ENCODE measurements at regions not wholly inside any gene's neighbourhood (a gene's known extent, or its start where the extent isn't known, plus 50 kb on each side); places are given as distances from the start of the nearest gene placed in this dataset.
"Not testable (repeated sequence)": the region's sequence is repeated elsewhere in the genome, so short reads cannot be mapped to it uniquely, and the experiment has no call there.

DNA sequence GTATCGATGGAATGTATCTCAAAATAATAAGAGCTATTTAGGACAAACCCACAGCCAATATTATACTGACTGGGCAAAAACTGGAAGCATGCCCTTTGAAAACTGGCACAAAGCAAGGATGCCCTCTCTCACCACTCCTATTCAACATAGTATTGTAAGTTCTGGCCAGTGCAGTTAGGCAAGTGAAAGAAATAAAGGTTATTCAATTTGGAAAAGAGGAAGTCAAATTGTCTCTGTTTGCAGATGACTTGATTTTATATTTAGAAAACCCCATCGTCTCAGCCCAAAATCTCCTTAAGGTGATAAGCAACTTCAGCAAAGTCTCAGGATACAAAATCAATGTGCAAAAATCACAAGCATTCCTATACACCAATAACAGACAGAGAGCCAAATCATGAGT is 77.7 kb upstream of the NAMPT start:
- in situ Hi-C loops (cut with MboI; ENCODE audit: low sequenced_read_pairs) = not testable (repeated sequence)

- in situ Hi-C loops (cut with MboI; ENCODE audit: low sequenced_read_pairs) = no loop called here
These were observed 73.4 kb upstream of the NAMPT start for GRCh38 chr7:106358103-106358663.

DNA sequence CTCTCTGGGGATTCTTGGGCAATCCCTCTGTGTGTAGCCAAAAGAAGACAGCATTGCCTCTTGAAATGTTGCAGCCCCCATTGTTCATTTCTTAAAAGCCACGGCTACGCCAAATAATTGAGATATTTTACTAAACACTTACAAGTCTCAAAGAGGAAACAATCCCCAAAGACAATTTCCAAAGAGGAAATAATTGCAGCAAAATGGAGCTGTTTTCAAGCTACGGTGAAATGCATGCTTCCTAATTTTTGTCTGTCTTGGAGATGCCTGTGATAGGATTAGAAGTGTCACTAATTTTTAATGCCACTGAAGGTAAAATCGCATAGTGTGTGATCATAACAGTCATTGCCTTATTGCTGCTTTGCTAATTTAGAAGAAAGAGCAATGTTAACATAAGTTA is 72.9 kb upstream of the NAMPT start:
- in situ Hi-C loops (cut with MboI; ENCODE audit: low sequenced_read_pairs) = no loop called here

DNA sequence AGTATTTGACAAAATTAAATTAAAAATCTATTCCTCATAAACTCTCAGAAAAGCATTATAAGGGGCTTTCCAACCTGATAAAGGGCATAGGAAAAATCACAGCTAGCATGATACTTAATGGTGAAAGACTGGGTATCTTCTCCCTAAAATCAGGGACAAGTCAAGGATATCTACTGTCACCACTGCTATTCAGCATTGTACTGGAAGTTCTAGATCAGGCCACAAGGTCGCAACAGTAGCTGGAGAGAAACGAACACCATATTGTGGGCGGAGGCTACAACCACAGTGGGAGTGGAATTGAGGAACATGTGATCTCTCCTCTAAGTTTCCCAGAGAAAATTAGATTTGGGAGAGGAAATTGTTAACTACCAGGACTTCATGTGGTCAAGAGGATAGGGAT is 70.0 kb upstream of the NAMPT start:
- in situ Hi-C loops (cut with MboI; ENCODE audit: low sequenced_read_pairs) = no loop called here

DNA sequence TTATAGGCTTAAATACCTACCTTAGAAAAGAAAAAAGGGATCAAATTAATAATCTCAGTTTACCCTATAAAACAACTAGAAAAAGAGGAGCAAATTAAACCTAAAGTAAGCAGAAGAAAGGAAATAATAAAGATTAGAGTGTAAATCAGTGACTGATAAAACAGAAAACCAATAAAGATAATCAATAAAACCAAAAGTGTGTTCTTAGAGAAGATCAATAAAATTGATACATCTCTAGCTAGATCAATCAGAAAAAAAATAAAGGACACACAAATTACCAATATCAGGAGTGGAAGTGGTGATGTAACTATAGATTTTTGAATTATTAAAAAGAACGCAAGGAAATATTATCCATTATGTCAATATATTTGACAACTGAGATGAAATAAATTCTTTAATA is 69.2 kb upstream of the NAMPT start:
- in situ Hi-C loops (cut with MboI; ENCODE audit: low sequenced_read_pairs) = no loop called here

GRCh38 chr7:106348231-106348630 is 63.4 kb upstream of the NAMPT start:
- in situ Hi-C loops (cut with MboI; ENCODE audit: low sequenced_read_pairs) = no loop called here

- in situ Hi-C loops (cut with MboI; ENCODE audit: low sequenced_read_pairs) = no loop called here
These were observed 62.5 kb upstream of the NAMPT start for GRCh38 chr7:106347229-106347833.

GRCh38 chr7:106346678-106347217 is 62.0 kb upstream of the NAMPT start:
- in situ Hi-C loops (cut with MboI; ENCODE audit: low sequenced_read_pairs) = no loop called here

DNA sequence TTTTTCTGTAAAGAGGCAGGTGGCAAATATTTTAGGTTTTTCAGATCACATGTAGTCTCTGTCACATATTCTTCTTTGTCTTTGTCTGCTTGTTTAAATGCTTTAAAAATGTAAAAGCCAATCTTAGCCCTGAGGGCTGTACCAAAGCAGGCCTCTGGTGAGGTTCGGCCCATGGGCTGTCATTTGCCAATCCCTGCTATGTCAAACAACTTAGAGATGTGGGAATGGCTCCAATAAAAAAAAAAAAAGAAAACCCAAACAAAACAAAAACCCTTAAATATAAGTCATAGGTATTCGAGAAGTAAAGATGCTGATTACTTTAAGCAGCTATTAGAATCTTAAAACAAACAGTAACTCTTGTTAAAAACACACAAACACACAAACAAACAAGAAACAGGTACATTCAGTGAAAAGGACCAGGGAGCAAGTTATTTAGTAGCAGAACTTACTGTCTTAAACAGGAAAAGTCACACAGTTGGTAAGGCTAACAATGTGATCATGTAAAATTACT is 61.4 kb upstream of the NAMPT start:
- in situ Hi-C loops (cut with MboI; ENCODE audit: low sequenced_read_pairs) = no loop called here

DNA sequence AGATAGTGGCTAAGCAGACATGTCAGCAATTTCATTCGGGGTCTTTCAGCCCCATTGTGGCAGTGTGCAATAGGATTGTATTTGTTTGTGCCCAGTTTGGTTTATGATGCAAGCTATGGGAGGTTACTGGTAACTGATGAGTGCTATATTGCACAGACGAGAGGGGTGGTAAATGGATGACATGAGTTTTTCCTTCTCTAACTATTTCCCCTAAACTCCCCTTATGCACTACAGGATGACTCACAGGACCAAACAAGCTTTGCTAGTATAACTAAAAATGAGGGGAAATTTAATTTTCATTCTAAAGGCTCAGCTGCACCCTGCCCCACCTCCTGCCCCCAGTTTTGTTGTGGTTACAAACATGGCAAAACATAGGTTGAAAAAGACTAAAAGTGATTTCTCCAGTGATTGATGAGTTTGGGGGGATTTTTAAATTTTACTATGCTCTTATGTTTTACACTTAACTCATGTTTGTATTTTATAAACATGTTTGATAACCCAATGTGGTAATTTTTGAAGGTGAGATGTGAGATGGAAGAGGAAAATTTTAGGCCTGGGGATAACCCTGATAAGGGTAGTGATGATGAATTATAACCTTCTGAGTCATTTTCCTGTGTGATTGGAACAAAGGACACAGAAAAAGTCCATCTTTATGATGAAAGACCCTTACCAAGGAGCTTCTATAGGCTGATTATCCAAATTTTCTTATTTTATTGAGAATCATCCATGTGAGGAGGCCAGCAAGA is 60.8 kb upstream of the NAMPT start:
- in situ Hi-C loops (cut with MboI; ENCODE audit: low sequenced_read_pairs) = no loop called here

DNA sequence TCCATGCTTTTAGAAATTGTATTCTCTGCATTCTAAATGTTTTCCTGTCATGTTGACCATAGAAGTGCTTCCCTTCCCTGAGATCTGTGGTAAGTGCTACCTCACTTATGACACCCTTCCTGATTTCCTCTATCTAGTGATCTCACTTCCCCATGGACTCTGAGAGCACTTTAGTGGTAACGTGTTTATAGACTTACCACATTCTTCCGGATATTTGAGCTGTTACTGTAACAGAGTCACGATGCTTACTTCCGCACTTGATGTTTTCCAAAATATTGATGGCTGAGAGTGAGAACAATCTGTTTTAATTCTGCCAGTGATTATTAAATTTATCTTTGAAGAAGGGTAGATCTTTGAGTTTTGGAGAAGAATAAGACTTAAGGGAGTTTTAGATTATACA is 60.1 kb upstream of the NAMPT start:
- in situ Hi-C loops (cut with MboI; ENCODE audit: low sequenced_read_pairs) = no loop called here

- in situ Hi-C loops (cut with MboI; ENCODE audit: low sequenced_read_pairs) = no loop called here
These were observed 59.4 kb upstream of the NAMPT start for GRCh38 chr7:106344211-106344610.

- in situ Hi-C loops (cut with MboI; ENCODE audit: low sequenced_read_pairs) = not testable (repeated sequence)
These were observed 57.3 kb upstream of the NAMPT start for GRCh38 chr7:106342049-106342448.

DNA sequence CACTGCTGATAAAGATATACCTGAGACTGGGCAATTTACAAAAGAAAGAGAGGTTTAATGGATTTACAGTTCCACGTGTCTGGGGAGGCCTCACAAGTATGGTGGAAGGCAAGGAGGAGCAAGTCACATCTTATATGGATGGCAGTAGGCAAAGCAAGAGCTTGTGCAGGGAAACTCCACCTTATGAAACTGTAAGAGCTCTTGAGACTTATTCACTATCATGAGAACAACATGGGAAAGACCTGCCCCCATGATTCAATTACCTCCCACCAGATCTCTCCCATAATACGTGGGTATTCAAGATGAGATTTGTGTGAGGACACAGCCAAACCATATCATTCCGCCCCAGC is 55.4 kb upstream of the NAMPT start:
- in situ Hi-C loops (cut with MboI; ENCODE audit: low sequenced_read_pairs) = not testable (repeated sequence)

DNA sequence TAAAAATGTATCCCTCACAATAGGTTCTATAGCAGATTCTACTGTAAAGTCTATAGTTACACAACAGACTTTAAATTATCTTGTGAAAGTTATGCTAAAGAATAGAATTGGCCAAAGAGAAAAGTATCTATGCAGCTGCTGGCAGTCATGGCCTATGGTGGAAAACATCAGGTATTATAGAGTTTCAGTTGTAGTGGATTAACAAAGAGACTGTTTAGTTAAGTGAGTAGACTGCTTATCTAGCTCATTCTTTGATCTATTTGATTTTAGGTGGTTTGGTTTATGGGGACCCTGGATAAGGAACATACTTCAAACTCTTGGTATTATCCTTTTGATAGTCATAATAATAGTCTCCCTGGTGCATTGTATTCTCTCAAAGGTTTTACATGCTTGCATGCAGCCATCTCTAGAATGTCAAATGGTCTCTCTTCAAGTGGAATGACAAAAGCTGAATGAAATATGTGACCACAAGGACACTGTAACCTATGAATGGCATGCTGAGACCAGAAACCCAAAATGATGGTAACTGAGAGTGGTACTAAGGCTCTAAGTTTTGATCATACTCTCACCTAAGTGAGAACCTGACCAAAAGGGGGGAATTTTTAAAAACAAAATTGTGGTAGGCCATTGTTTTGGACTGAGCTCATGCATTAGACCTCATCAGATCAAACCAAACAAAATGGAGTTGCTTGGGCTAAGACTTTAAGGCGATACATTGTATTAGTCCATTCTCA is 54.9 kb upstream of the NAMPT start:
- in situ Hi-C loops (cut with MboI; ENCODE audit: low sequenced_read_pairs) = no loop called here

- in situ Hi-C loops (cut with MboI; ENCODE audit: low sequenced_read_pairs) = no loop called here
These were observed 53.0 kb upstream of the NAMPT start for GRCh38 chr7:106337754-106338153.

DNA sequence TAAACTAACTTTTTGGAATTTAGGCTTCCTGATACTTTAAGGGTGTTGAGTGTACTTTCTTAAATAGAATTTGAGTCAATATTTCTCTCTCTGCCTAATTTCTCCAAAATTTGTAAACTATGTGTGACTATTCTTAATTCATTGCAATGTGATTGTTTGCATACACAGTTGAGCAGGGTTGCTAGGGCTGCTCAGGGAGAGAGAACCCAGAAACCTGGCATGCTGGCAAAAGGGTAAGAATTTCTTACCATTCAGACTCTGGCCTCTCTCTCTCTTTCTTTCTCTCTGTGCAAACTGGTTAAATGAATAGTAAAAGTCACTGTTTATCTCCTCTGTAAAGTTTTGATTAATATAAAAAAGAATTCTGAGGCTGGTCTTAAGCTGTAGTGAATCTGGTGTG is 51.0 kb upstream of the NAMPT start:
- in situ Hi-C loops (cut with MboI; ENCODE audit: low sequenced_read_pairs) = no loop called here
